ENCODE measurements at regions not wholly inside any gene's neighbourhood (a gene's known extent, or its start where the extent isn't known, plus 50 kb on each side); places are given as distances from the start of the nearest gene placed in this dataset.

- Mint-ChIP-seq H3K9me3 (no peaks in the 10 kb centered on the region), H3K36me3 (no peaks in the 10 kb centered on the region), H3K27ac (no peak overlapping the region), H3K27me3 (peaks cover 2% of the 10 kb centered on the region), H3K4me1 (peaks cover 9% of the 10 kb centered on the region), H3K4me3 (no peak overlapping the region)
- no peak for ATAC-seq
Measured at GRCh38 chrX:39731735-39732134, 366.0 kb downstream of the BCOR start.

- no peak for ATAC-seq
- Mint-ChIP-seq H3K4me3 (no peak overlapping the region), H3K9me3 (no peaks in the 10 kb centered on the region), H3K27ac (no peak overlapping the region), H3K4me1 (peaks cover 9% of the 10 kb centered on the region), H3K36me3 (no peaks in the 10 kb centered on the region), H3K27me3 (no peaks in the 10 kb centered on the region)
Measured at GRCh38 chrX:39733745-39734144, 364.0 kb downstream of the BCOR start.

- ATAC-seq = no peak
- no peaks in the 10 kb centered on the region for H3K36me3 Mint-ChIP-seq
Measured at GRCh38 chrX:39734174-39734776, 363.5 kb downstream of the BCOR start.

GRCh38 chrX:39736216-39737211, 361.2 kb downstream of the BCOR start:
- ATAC-seq = no peak
- Mint-ChIP-seq H3K4me1 (no peaks in the 10 kb centered on the region), H3K4me3 (no peak overlapping the region), H3K27ac (no peak overlapping the region), H3K27me3 (no peaks in the 10 kb centered on the region), H3K9me3 (no peaks in the 10 kb centered on the region), H3K36me3 (no peaks in the 10 kb centered on the region)

More at GRCh38 chrX:39734174-39734776, 363.5 kb downstream of the BCOR start:
- no peaks in the 10 kb centered on the region for H3K9me3 Mint-ChIP-seq
- no peaks in the 10 kb centered on the region for H3K27me3 Mint-ChIP-seq
- H3K4me3 Mint-ChIP-seq = no peak overlapping the region
- H3K4me1 Mint-ChIP-seq = peaks cover 9% of the 10 kb centered on the region
- no peak overlapping the region for H3K27ac Mint-ChIP-seq

- H3K27ac Mint-ChIP-seq = no peak overlapping the region
- no peaks in the 10 kb centered on the region for H3K4me1 Mint-ChIP-seq
- H3K27me3 Mint-ChIP-seq = no peaks in the 10 kb centered on the region
- no peaks in the 10 kb centered on the region for H3K36me3 Mint-ChIP-seq
- H3K4me3 Mint-ChIP-seq = no peak overlapping the region
- no peaks in the 10 kb centered on the region for H3K9me3 Mint-ChIP-seq
- no peak for ATAC-seq
Measured at GRCh38 chrX:39739585-39739984, 358.2 kb downstream of the BCOR start.

GRCh38 chrX:39740078-39740477, 357.7 kb downstream of the BCOR start:
- Mint-ChIP-seq H3K9me3 (no peaks in the 10 kb centered on the region), H3K4me1 (no peaks in the 10 kb centered on the region), H3K27me3 (no peaks in the 10 kb centered on the region), H3K36me3 (no peaks in the 10 kb centered on the region), H3K4me3 (no peak overlapping the region), H3K27ac (no peak overlapping the region)
- no peak for ATAC-seq

- Mint-ChIP-seq H3K4me1 (no peaks in the 10 kb centered on the region), H3K27ac (no peak overlapping the region), H3K27me3 (no peaks in the 10 kb centered on the region)
Measured at GRCh38 chrX:39741904-39742303, 355.9 kb downstream of the BCOR start.

GRCh38 chrX:39745818-39746217, 351.9 kb downstream of the BCOR start:
- no peak for ATAC-seq
- no peaks in the 10 kb centered on the region for H3K9me3 Mint-ChIP-seq
- no peaks in the 10 kb centered on the region for H3K27me3 Mint-ChIP-seq
- H3K4me3 Mint-ChIP-seq = no peak overlapping the region
- H3K27ac Mint-ChIP-seq = no peak overlapping the region
- H3K4me1 Mint-ChIP-seq = no peaks in the 10 kb centered on the region
- no peaks in the 10 kb centered on the region for H3K36me3 Mint-ChIP-seq

More at GRCh38 chrX:39741904-39742303, 355.9 kb downstream of the BCOR start:
- Mint-ChIP-seq H3K36me3 (no peaks in the 10 kb centered on the region), H3K4me3 (no peak overlapping the region), H3K9me3 (no peaks in the 10 kb centered on the region)
- no peak for ATAC-seq

GRCh38 chrX:39749135-39749534, 348.6 kb downstream of the BCOR start:
- Mint-ChIP-seq H3K27me3 (no peaks in the 10 kb centered on the region), H3K4me1 (no peaks in the 10 kb centered on the region), H3K9me3 (no peaks in the 10 kb centered on the region), H3K36me3 (no peaks in the 10 kb centered on the region), H3K27ac (no peak overlapping the region), H3K4me3 (no peak overlapping the region)
- ATAC-seq = no peak

- no peaks in the 10 kb centered on the region for H3K9me3 Mint-ChIP-seq
- ATAC-seq = no peak
- H3K36me3 Mint-ChIP-seq = no peaks in the 10 kb centered on the region
- no peak overlapping the region for H3K27ac Mint-ChIP-seq
- no peaks in the 10 kb centered on the region for H3K4me1 Mint-ChIP-seq
- no peak overlapping the region for H3K4me3 Mint-ChIP-seq
- no peaks in the 10 kb centered on the region for H3K27me3 Mint-ChIP-seq
Measured at GRCh38 chrX:39749728-39750127, 348.0 kb downstream of the BCOR start.

GRCh38 chrX:39750256-39750790, 347.4 kb downstream of the BCOR start:
- Mint-ChIP-seq H3K4me1 (no peaks in the 10 kb centered on the region), H3K4me3 (no peak overlapping the region), H3K27me3 (no peaks in the 10 kb centered on the region), H3K36me3 (no peaks in the 10 kb centered on the region), H3K27ac (no peak overlapping the region), H3K9me3 (no peaks in the 10 kb centered on the region)
- ATAC-seq = no peak

- no peaks in the 10 kb centered on the region for H3K4me1 Mint-ChIP-seq
- H3K4me3 Mint-ChIP-seq = no peak overlapping the region
- no peak overlapping the region for H3K27ac Mint-ChIP-seq
- ATAC-seq = no peak
- H3K9me3 Mint-ChIP-seq = no peaks in the 10 kb centered on the region
- no peaks in the 10 kb centered on the region for H3K36me3 Mint-ChIP-seq
- H3K27me3 Mint-ChIP-seq = no peaks in the 10 kb centered on the region
Measured at GRCh38 chrX:39750848-39751247, 346.9 kb downstream of the BCOR start.

GRCh38 chrX:39752815-39753214, 344.9 kb downstream of the BCOR start:
- Mint-ChIP-seq H3K4me3 (no peak overlapping the region), H3K4me1 (no peaks in the 10 kb centered on the region), H3K9me3 (no peaks in the 10 kb centered on the region), H3K27ac (no peak overlapping the region), H3K36me3 (no peaks in the 10 kb centered on the region), H3K27me3 (no peaks in the 10 kb centered on the region)
- no peak for ATAC-seq

- H3K4me3 Mint-ChIP-seq = no peak overlapping the region
- no peaks in the 10 kb centered on the region for H3K36me3 Mint-ChIP-seq
- H3K27ac Mint-ChIP-seq = no peak overlapping the region
- H3K27me3 Mint-ChIP-seq = no peaks in the 10 kb centered on the region
- H3K4me1 Mint-ChIP-seq = no peaks in the 10 kb centered on the region
- no peak for ATAC-seq
- no peaks in the 10 kb centered on the region for H3K9me3 Mint-ChIP-seq
Measured at GRCh38 chrX:39753293-39753996, 344.3 kb downstream of the BCOR start.

Data from stimulated activated memory B cell treated with anti-CD40 and anti-IgM and Interleukin-4, amounts not matched to agents 10 μg/mL and 1 μg/mL and 100 μg/mL, for 72 hours (primary cell).